ENCODE measurements at regions not wholly inside any gene's neighbourhood (a gene's known extent, or its start where the extent isn't known, plus 50 kb on each side); places are given as distances from the start of the nearest gene placed in this dataset.

- Histone ChIP-seq H3K9ac (no peak overlapping the region), H3K4me3 (ENCODE audit: low read depth, low read length) (no peak overlapping the region), H3K36me3 (ENCODE audit: control insufficient read depth, insufficient read depth, low read length) (no peaks in the 10 kb centered on the region), H3K4me2 (ENCODE audit: low read length) (no peak overlapping the region), H3K9me3 (ENCODE audit: control insufficient read depth, low read length) (no peaks in the 10 kb centered on the region), H3K4me1 (no peaks in the 10 kb centered on the region), H3K27me3 (ENCODE audit: control insufficient read depth, insufficient read depth, low read length) (no peaks in the 10 kb centered on the region), H3K79me2 (no peaks in the 10 kb centered on the region), H2AFZ (no peak overlapping the region), H3K27ac (no peak overlapping the region)
- TF ChIP-seq CTCF (IDR thresholded peaks at IDR 0.05), result no peak
Measured at GRCh38 chrX:104334971-104335370, 80.2 kb upstream of the ESX1 start.

DNA sequence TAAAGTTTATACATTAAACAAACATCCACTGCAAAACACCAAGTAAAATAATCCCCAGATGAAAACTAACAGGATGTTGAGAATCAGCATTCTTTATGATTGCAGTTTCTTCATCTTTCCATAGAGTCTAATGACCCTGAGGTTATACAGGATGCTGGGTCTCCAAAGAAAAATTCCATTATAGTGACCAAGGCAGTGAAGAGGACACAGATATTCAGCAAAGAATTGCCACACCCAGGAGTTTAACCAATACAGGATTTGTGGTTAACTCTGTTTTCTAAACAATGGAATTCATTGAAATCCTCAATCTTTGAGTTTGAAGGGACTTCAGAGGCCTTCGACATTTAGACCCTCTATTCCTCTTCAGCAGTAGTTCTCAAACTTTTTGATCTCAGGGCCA, 76.2 kb upstream of the ESX1 start:
- no peaks in the 10 kb centered on the region for H3K9me3 ChIP-seq (ENCODE audit: control insufficient read depth, low read length)
- H3K27me3 ChIP-seq (ENCODE audit: control insufficient read depth, insufficient read depth, low read length), result no peaks in the 10 kb centered on the region
- no peaks in the 10 kb centered on the region for H3K36me3 ChIP-seq (ENCODE audit: control insufficient read depth, insufficient read depth, low read length)
- no peak for TF ChIP-seq CTCF (IDR thresholded peaks at IDR 0.05)
- no peaks in the 10 kb centered on the region for H3K4me1 ChIP-seq
- no peak overlapping the region for H2AFZ ChIP-seq
- H3K4me2 ChIP-seq (ENCODE audit: low read length), result no peak overlapping the region
- H3K9ac ChIP-seq, result no peak overlapping the region
- no peak overlapping the region for H3K27ac ChIP-seq
- H3K4me3 ChIP-seq (ENCODE audit: low read depth, low read length), result no peak overlapping the region
- H3K79me2 ChIP-seq, result no peaks in the 10 kb centered on the region

GRCh38 chrX:104329731-104330130, 75.0 kb upstream of the ESX1 start:
- H3K36me3 ChIP-seq (ENCODE audit: control insufficient read depth, insufficient read depth, low read length), result no peaks in the 10 kb centered on the region
- no peaks in the 10 kb centered on the region for H3K4me1 ChIP-seq
- no peaks in the 10 kb centered on the region for H3K27me3 ChIP-seq (ENCODE audit: control insufficient read depth, insufficient read depth, low read length)
- no peak overlapping the region for H3K9ac ChIP-seq
- no peak overlapping the region for H3K4me3 ChIP-seq (ENCODE audit: low read depth, low read length)
- H3K9me3 ChIP-seq (ENCODE audit: control insufficient read depth, low read length), result no peaks in the 10 kb centered on the region
- H3K27ac ChIP-seq, result no peak overlapping the region
- H3K79me2 ChIP-seq, result no peaks in the 10 kb centered on the region
- TF ChIP-seq CTCF (IDR thresholded peaks at IDR 0.05), result no peak
- H3K4me2 ChIP-seq (ENCODE audit: low read length), result no peak overlapping the region
- no peak overlapping the region for H2AFZ ChIP-seq

DNA sequence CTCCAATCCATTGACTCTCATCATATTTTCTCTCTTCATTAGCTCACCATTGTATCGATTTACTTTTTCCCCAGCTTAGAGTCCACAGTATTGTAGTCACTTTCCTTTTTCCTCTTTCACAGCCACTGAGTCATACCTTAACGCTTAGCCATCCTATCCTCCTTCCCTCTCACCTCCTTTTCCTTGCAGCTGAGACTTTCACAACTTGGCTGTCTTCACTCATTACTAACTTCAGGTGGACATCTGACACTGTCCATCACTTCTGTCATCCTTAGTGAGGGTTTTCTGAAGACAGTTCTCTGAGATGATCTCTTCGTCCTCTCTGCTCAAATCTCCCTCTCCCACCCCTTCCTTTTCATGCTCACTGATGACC, 70.5 kb upstream of the ESX1 start:
- no peaks in the 10 kb centered on the region for H3K9me3 ChIP-seq (ENCODE audit: control insufficient read depth, low read length)
- H3K9ac ChIP-seq, result no peak overlapping the region
- H3K36me3 ChIP-seq (ENCODE audit: control insufficient read depth, insufficient read depth, low read length), result no peaks in the 10 kb centered on the region

More for the DNA sequence above, 70.5 kb upstream of the ESX1 start:
- Histone ChIP-seq H3K27ac (no peak overlapping the region), H3K27me3 (ENCODE audit: control insufficient read depth, insufficient read depth, low read length) (no peaks in the 10 kb centered on the region), H3K4me1 (no peaks in the 10 kb centered on the region), H3K4me2 (ENCODE audit: low read length) (no peak overlapping the region), H3K4me3 (ENCODE audit: low read depth, low read length) (no peak overlapping the region), H2AFZ (no peak overlapping the region), H3K79me2 (no peaks in the 10 kb centered on the region)
- no peak for TF ChIP-seq CTCF (IDR thresholded peaks at IDR 0.05)

Data from parathyroid adenoma (tissue), 2 donors.